ENCODE measurements at regions not wholly inside any gene's neighbourhood (a gene's known extent, or its start where the extent isn't known, plus 50 kb on each side); places are given as distances from the start of the nearest gene placed in this dataset.

GRCh38 chr13:74256969-74257368, 122.8 kb upstream of the KLF12 start:
- no peak for TF ChIP-seq CTCF (IDR thresholded peaks at IDR 0.05 in 4 of 5, conservative IDR thresholded peaks at IDR 0.05 in 1 of 5)
- TF ChIP-seq POLR2A (IDR thresholded peaks at IDR 0.05) = no peak

Data from gastrocnemius medialis (tissue), 4 donors.